AG04449 (cell line): ENCODE measurements at regions not wholly inside any gene's neighbourhood (a gene's known extent, or its start where the extent isn't known, plus 50 kb on each side); places are given as distances from the start of the nearest gene placed in this dataset.
"Not testable (repeated sequence)": the region's sequence is repeated elsewhere in the genome, so short reads cannot be mapped to it uniquely, and the experiment has no call there.

Experiments
- CTCF ChIA-PET: fragments of 350-600 bp; formaldehyde crosslinking; extraction: SDS; loops from one replicate; lab custom pipeline; 2021; ENCODE audit warnings: antibody characterized with exemption; lab: Yijun Ruan, JAX
- POLR2A ChIA-PET: fragments of 400-600, 350-600 bp; formaldehyde crosslinking; extraction: SDS; loops from one replicate; lab custom pipeline; 2020; ENCODE audit warnings: antibody characterized with exemption, inconsistent platforms; lab: Yijun Ruan, JAX
- DNase-seq: peaks from one replicate; pipeline ENCODE4 v3.0.0-alpha.2; 2010; ENCODE audit warnings: low read depth, low spot score
- H3K4me3 ChIP-seq: 2 replicates; pipeline ENCODE4 v1.5.1; 2011; ENCODE audit warnings: low read depth, mild to moderate bottlenecking, control low read depth, low read length
- CTCF ChIP-seq: IDR thresholded peaks from one replicate; pipeline ENCODE4 v1.5.1; 2011; ENCODE audit warnings: mild to moderate bottlenecking, moderate library complexity, low read length, control low read depth, inconsistent platforms; ENCODE audit not compliant: insufficient read depth; ENCODE audit errors: missing control alignments

- POLR2A ChIA-PET, result no interaction called here
- DNase-seq, result no peak
- H3K4me3 ChIP-seq, result no peak overlapping the region
- no peak for TF ChIP-seq CTCF
- CTCF ChIA-PET, result interaction anchor here (0.8 to 4.9 kb wide), 18 partner anchors 9 to 320 kb away, joined by 3 to 53 read pairs (median 6); no protein-coding TSS in a partner anchor
Observed at GRCh38 chr1:157370698-157371097, 181.6 kb downstream of the FCRL5 start.

DNA sequence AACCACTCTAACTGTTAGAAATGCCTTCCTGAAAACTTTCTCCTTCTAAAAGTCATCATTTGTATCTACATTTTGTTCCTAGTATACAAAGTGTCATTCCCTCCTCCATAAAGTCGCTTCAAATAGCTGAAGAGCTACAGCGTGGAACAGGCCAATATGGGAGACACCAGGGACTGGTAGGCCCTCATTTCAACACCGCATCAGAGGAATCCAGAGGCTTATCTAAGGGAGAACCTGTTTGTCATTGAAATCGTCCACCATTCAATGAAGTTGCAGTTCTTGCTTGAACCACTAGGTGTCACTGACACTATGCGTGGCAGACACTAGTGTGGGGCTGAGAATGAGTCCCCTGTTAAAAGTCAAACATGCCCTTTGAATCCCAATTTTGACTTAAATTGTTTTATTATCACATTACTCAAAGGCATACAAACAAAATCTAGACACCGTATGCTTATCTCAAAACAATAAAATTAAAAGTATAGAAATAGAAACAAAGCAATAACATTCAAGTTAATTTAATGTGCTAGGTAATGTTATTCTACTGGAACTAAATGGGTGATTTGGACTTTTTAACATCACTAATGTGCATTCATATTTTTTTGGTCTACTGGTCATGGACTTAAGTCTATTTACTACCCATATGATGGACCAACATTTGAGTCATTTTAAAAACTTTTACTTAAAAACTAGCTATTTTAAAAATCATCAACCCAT is 182.3 kb downstream of the FCRL5 start:
- no peak overlapping the region for H3K4me3 ChIP-seq
- POLR2A ChIA-PET, result no interaction called here
- CTCF ChIA-PET, result interaction anchor here (0.8 to 4.9 kb wide), 19 partner anchors 8 to 321 kb away, joined by 3 to 53 read pairs (median 5); no protein-coding TSS in a partner anchor
- peak; percentile 66 for TF ChIP-seq CTCF
- DNase-seq, result no peak

GRCh38 chr1:157368941-157369340 is 183.4 kb downstream of the FCRL5 start:
- H3K4me3 ChIP-seq, DNase-seq, POLR2A ChIA-PET: not testable (repeated sequence)
- CTCF ChIA-PET, result interaction anchor here (0.8 to 4.9 kb wide), 9 partner anchors 10 to 322 kb away, joined by 3 to 53 read pairs (median 14); no protein-coding TSS in a partner anchor

DNA sequence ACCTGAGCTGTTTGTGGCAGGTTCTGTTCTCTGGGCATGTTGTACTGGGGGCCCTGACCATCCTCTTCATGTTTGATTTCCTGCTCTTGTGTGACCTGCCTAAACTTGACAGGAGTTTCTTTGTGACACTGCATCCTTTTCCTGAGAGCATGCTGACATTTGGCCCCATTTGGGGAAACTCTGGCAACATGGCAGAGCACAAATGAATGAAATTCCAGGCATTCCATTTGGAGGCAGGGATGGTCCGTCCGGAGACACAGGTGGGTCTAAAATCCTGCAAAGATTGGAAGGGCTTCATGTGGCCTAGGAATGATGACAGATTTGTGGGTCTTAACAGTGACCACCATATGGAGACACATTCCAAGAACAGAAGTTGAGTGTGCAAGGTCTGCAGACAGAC is 184.0 kb downstream of the FCRL5 start:
- ChIA-PET CTCF (interaction anchor here (1.0 to 4.9 kb wide), 5 partner anchors 9 to 128 kb away, joined by 3 to 53 read pairs (median 25); no protein-coding TSS in a partner anchor), POLR2A (no interaction called here)
- TF ChIP-seq CTCF, result no peak
- no peak for DNase-seq
- H3K4me3 ChIP-seq, result no peak overlapping the region

DNA sequence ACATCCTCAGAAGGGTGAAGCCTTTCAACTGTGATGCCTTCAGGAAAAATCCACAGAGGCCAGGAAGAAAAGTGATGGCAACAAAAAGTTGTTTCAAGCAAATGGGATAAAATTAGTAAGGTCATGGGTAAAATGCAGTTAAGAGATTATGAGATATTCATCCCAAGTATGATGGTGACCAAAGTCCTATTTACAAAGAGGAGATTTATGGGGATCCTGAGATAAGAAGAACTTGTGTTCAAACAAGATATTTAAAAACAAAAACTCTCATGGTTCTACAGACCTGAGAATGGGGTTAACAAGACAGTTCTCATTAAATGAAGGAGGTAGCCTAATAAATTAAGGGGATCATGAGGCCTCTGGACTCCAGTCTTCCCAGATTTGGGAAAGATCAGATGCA is 184.4 kb downstream of the FCRL5 start:
- ChIA-PET CTCF (interaction anchor here (1.0 to 4.0 kb wide), 3 partner anchors 10 to 128 kb away, joined by 3 to 46 read pairs (median 25); no protein-coding TSS in a partner anchor), POLR2A (no interaction called here)
- no peak for DNase-seq

GRCh38 chr1:157367091-157367739 is 185.1 kb downstream of the FCRL5 start:
- TF ChIP-seq CTCF, result no peak
- CTCF ChIA-PET, result interaction anchor here (1.9 kb wide), 1 partner anchor 128 kb away, joined by 12 read pairs; no protein-coding TSS in a partner anchor
- POLR2A ChIA-PET, result no interaction called here
- no peak for DNase-seq
- H3K4me3 ChIP-seq, result no peak overlapping the region

More for the DNA sequence above, 184.4 kb downstream of the FCRL5 start:
- no peak overlapping the region for H3K4me3 ChIP-seq
- TF ChIP-seq CTCF, result no peak
